HG03342 (cell line): ENCODE measurements at regions not wholly inside any gene's neighbourhood (a gene's known extent, or its start where the extent isn't known, plus 50 kb on each side); places are given as distances from the start of the nearest gene placed in this dataset.

Experiments
- ATAC-seq: cut with Tn5 transposase; IDR thresholded peaks from one replicate; pipeline ENCODE4 v1.9.1; 2021; ENCODE audit warnings: mild to moderate bottlenecking, moderate library complexity; ENCODE audit not compliant: unreplicated experiment

DNA sequence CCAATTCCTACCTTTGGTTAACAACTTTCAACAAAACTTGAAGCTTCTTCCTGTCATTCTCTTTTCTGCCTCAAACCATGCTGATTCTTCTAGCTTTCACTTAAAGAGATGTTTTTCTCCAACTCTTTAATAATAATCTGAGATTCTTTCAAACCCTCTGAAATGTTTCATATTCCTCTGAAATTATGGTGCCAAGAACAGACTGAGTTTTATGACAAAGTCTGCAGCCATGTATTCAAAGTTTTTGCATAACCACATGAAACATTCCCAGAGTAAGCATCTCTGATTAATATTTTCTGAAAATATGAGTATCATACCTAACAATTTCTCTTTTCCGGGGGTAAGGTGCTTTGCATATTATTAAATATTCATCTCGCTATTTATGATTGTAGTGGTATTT is 59.1 kb upstream of the DCN start:
- no peak for ATAC-seq

DNA sequence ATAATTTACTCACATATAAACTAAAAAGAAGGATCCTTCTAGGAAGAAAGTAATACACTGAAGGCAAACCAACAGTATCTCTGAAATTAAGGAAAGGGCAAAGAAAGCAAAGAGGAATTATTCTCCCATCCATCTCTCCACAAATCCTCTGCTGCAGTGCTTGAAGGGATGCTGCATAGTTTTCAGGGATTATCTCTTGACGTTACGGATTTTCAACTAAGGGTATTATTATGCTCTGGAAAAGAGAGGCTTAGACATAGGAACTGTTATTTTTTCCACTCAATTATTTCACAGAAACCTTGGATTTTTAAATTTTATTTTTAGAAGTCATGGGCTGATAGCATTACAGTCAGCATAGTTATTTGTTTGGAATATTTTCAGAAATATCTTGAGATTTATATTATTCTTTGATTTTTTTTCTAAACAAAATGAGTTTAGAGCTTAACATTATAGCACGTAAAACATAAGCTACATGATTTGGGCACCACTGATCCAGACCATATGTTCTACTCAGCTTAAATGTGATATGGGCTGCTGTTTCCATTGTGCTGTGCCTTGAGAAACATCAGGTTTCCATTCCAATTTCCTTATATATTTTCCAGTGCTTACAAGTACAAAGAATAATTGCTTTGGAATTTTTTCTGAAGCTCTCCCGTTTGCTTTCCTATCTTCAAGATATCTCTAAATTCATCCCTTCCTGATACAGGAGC is 57.9 kb upstream of the DCN start:
- ATAC-seq = no peak

DNA sequence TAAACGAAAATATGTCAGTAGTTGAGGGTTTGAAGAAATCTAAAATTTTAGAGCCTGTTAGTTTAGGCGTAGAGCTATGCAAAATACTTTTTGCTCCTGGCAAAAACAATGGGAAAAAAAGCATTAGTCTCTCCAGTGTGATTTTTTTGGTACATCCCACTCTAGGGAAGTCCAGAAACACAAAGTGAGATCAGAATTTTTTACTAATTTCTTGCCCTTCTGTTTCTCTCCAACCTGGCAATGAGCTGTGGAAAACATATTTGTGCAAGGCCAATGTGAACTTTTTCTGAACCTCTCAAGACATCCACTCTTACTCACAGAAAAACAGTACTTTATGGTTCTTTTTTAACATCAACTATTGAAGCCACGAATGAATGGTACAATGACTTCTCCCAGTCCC is 56.9 kb upstream of the DCN start:
- ATAC-seq = no peak
